ENCODE measurements at regions not wholly inside any gene's neighbourhood (a gene's known extent, or its start where the extent isn't known, plus 50 kb on each side); places are given as distances from the start of the nearest gene placed in this dataset.

GRCh38 chr9:27925815-27926214 lies 352.5 kb upstream of the C9orf72 start:
- DNase-seq (ENCODE audit: low read depth) = no peak
- in situ Hi-C loops (cut with HindIII; ENCODE audit: low pct_unique_long_range_greater_than_20kb, low sequenced_read_pairs) = no loop called here

- DNase-seq (ENCODE audit: low read depth) = no peak
- in situ Hi-C loops (cut with HindIII; ENCODE audit: low pct_unique_long_range_greater_than_20kb, low sequenced_read_pairs) = no loop called here
Observed at GRCh38 chr9:27929841-27930240, 356.6 kb upstream of the C9orf72 start.

GRCh38 chr9:27933210-27934025 lies 360.1 kb upstream of the C9orf72 start:
- in situ Hi-C loops (cut with HindIII; ENCODE audit: low pct_unique_long_range_greater_than_20kb, low sequenced_read_pairs) = no loop called here
- no peak for DNase-seq (ENCODE audit: low read depth)

- in situ Hi-C loops (cut with HindIII; ENCODE audit: low pct_unique_long_range_greater_than_20kb, low sequenced_read_pairs) = no loop called here
- DNase-seq (ENCODE audit: low read depth) = no peak
Observed at GRCh38 chr9:27934471-27934870, 361.2 kb upstream of the C9orf72 start.

GRCh38 chr9:27939186-27939585 lies 365.9 kb upstream of the C9orf72 start:
- in situ Hi-C loops (cut with HindIII; ENCODE audit: low pct_unique_long_range_greater_than_20kb, low sequenced_read_pairs) = no loop called here
- no peak for DNase-seq (ENCODE audit: low read depth)

- DNase-seq (ENCODE audit: low read depth) = no peak
- in situ Hi-C loops (cut with HindIII; ENCODE audit: low pct_unique_long_range_greater_than_20kb, low sequenced_read_pairs) = no loop called here
Observed at GRCh38 chr9:27940535-27940934, 367.3 kb upstream of the C9orf72 start.

GRCh38 chr9:27943501-27943900 lies 370.2 kb upstream of the C9orf72 start:
- DNase-seq (ENCODE audit: low read depth) = no peak
- in situ Hi-C loops (cut with HindIII; ENCODE audit: low pct_unique_long_range_greater_than_20kb, low sequenced_read_pairs) = no loop called here

GRCh38 chr9:27945386-27945785 lies 372.1 kb upstream of the C9orf72 start:
- in situ Hi-C loops (cut with HindIII; ENCODE audit: low pct_unique_long_range_greater_than_20kb, low sequenced_read_pairs) = no loop called here
- DNase-seq (ENCODE audit: low read depth) = no peak

GRCh38 chr9:27950382-27950781 lies 377.1 kb upstream of the C9orf72 start:
- no peak for DNase-seq (ENCODE audit: low read depth)
- in situ Hi-C loops (cut with HindIII; ENCODE audit: low pct_unique_long_range_greater_than_20kb, low sequenced_read_pairs) = no loop called here

GRCh38 chr9:27954858-27955257 lies 381.6 kb upstream of the C9orf72 start:
- no peak for DNase-seq (ENCODE audit: low read depth)
- in situ Hi-C loops (cut with HindIII; ENCODE audit: low pct_unique_long_range_greater_than_20kb, low sequenced_read_pairs) = no loop called here

- DNase-seq (ENCODE audit: low read depth) = no peak
- in situ Hi-C loops (cut with HindIII; ENCODE audit: low pct_unique_long_range_greater_than_20kb, low sequenced_read_pairs) = no loop called here
Observed at GRCh38 chr9:27963836-27964235, 390.6 kb upstream of the C9orf72 start.

GRCh38 chr9:27967210-27967609 lies 393.9 kb upstream of the C9orf72 start:
- DNase-seq (ENCODE audit: low read depth) = no peak
- in situ Hi-C loops (cut with HindIII; ENCODE audit: low pct_unique_long_range_greater_than_20kb, low sequenced_read_pairs) = no loop called here

- in situ Hi-C loops (cut with HindIII; ENCODE audit: low pct_unique_long_range_greater_than_20kb, low sequenced_read_pairs) = no loop called here
- DNase-seq (ENCODE audit: low read depth) = no peak
Observed at GRCh38 chr9:27977931-27978330, 404.6 kb upstream of the C9orf72 start.

- DNase-seq (ENCODE audit: low read depth) = no peak
- in situ Hi-C loops (cut with HindIII; ENCODE audit: low pct_unique_long_range_greater_than_20kb, low sequenced_read_pairs) = no loop called here
Observed at GRCh38 chr9:27985714-27986113, 412.4 kb upstream of the C9orf72 start.

- in situ Hi-C loops (cut with HindIII; ENCODE audit: low pct_unique_long_range_greater_than_20kb, low sequenced_read_pairs) = no loop called here
- DNase-seq (ENCODE audit: low read depth) = no peak
Observed at GRCh38 chr9:27990524-27990923, 417.2 kb upstream of the C9orf72 start.

GRCh38 chr9:27991221-27991620 lies 417.9 kb upstream of the C9orf72 start:
- no peak for DNase-seq (ENCODE audit: low read depth)
- in situ Hi-C loops (cut with HindIII; ENCODE audit: low pct_unique_long_range_greater_than_20kb, low sequenced_read_pairs) = no loop called here

- in situ Hi-C loops (cut with HindIII; ENCODE audit: low pct_unique_long_range_greater_than_20kb, low sequenced_read_pairs) = no loop called here
- DNase-seq (ENCODE audit: low read depth) = no peak
Observed at GRCh38 chr9:28001096-28001495, 427.8 kb upstream of the C9orf72 start.

GRCh38 chr9:28004900-28005299 lies 431.6 kb upstream of the C9orf72 start:
- DNase-seq (ENCODE audit: low read depth) = no peak
- in situ Hi-C loops (cut with HindIII; ENCODE audit: low pct_unique_long_range_greater_than_20kb, low sequenced_read_pairs) = no loop called here

- in situ Hi-C loops (cut with HindIII; ENCODE audit: low pct_unique_long_range_greater_than_20kb, low sequenced_read_pairs) = no loop called here
- DNase-seq (ENCODE audit: low read depth) = no peak
Observed at GRCh38 chr9:28005779-28006178, 432.5 kb upstream of the C9orf72 start.

GRCh38 chr9:28007097-28007817 lies 434.0 kb upstream of the C9orf72 start:
- in situ Hi-C loops (cut with HindIII; ENCODE audit: low pct_unique_long_range_greater_than_20kb, low sequenced_read_pairs) = no loop called here
- no peak for DNase-seq (ENCODE audit: low read depth)

Measured in Caki2 (cell line).